ENCODE measurements at regions not wholly inside any gene's neighbourhood (a gene's known extent, or its start where the extent isn't known, plus 50 kb on each side); places are given as distances from the start of the nearest gene placed in this dataset.
A peak's percentile ranks its signal among the peaks of the same experiment; 100 is the strongest.

DNA sequence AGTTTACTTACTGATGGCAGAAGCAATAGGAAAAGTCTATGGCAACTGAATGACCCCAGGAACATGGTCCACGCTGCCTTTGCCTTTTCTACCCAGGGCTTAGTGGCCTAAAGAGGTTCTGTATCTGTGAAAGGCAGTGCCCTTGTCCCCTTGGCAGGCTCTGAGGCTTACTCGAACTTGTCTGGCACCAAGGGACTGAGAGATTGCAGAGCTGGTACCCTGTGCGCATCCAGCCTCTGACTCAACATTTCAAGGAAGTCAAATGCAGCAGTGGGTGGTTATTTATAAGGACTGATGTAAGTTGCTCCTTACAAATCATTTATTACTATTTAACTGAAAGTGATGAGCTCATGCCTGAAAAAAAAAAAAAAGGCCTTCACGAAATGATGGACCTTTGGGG is 299.9 kb upstream of the MYOCD start:
- Histone ChIP-seq H3K27ac (ENCODE audit: low read depth in 1 of 3, low read length in 2 of 3) (no peak overlapping the region), H3K27me3 (ENCODE audit: control insufficient read depth in 3 of 3, insufficient read depth in 3 of 3, low read length in 3 of 3) (no peaks in the 10 kb centered on the region), H3K4me1 (ENCODE audit: control insufficient read depth in 3 of 3, insufficient read depth in 2 of 3, low read depth in 1 of 3, low read length in 2 of 3) (peaks cover 0 to 3% (median 0%) of the 10 kb centered on the region in 3 donors), H3K36me3 (ENCODE audit: control insufficient read depth in 3 of 3, insufficient read depth in 2 of 3, low read depth in 1 of 3, low read length in 3 of 3) (no peaks in the 10 kb centered on the region), H3K9me3 (ENCODE audit: control insufficient read depth in 2 of 2, insufficient read depth in 1 of 2, low read depth in 1 of 2, low read length in 1 of 2) (no peaks in the 10 kb centered on the region), H3K4me3 (ENCODE audit: low read depth in 1 of 3, low read length in 3 of 3) (no peak overlapping the region)
- WGBS, 3 donors: 65 to 77% (median 73%) methylated on average over 4 of the region's 4 CpGs
- DNase-seq (no peak), FAIRE-seq (no peak)

DNA sequence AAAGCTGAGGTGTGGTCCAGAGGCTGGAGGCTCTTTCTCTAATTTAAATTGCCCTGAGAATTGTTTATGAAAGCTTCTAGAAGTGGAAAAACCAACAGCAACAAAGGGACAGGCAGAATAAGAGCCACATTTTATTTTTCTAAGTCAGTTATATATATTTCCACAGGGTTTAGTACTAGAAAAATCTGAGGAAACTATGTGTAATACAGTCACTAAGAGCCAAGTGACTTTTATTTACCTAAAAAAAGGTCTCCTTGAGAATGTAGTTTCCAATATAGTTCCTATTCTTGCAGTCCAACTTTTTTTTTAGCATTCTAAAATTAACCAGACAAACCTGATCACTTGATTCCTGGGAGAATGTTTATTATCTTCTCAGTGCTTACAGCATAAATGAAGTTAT is 296.6 kb upstream of the MYOCD start:
- no peak for FAIRE-seq
- Histone ChIP-seq H3K36me3 (ENCODE audit: control insufficient read depth in 3 of 3, insufficient read depth in 2 of 3, low read depth in 1 of 3, low read length in 3 of 3) (no peaks in the 10 kb centered on the region), H3K4me3 (ENCODE audit: low read depth in 1 of 3, low read length in 3 of 3) (no peak overlapping the region), H3K4me1 (ENCODE audit: control insufficient read depth in 3 of 3, insufficient read depth in 2 of 3, low read depth in 1 of 3, low read length in 2 of 3) (no peaks in the 10 kb centered on the region), H3K9me3 (ENCODE audit: control insufficient read depth in 2 of 2, insufficient read depth in 1 of 2, low read depth in 1 of 2, low read length in 1 of 2) (no peaks in the 10 kb centered on the region), H3K27ac (ENCODE audit: low read depth in 1 of 3, low read length in 2 of 3) (no peak overlapping the region), H3K27me3 (ENCODE audit: control insufficient read depth in 3 of 3, insufficient read depth in 3 of 3, low read length in 3 of 3) (no peaks in the 10 kb centered on the region)
- DNase-seq: no peak

GRCh38 chr17:12376276-12376675 is 289.4 kb upstream of the MYOCD start:
- no peaks in the 10 kb centered on the region for H3K36me3 ChIP-seq (ENCODE audit: control insufficient read depth in 3 of 3, insufficient read depth in 2 of 3, low read depth in 1 of 3, low read length in 3 of 3)
- no peak overlapping the region for H3K4me3 ChIP-seq (ENCODE audit: low read depth in 1 of 3, low read length in 3 of 3)
- H3K27ac ChIP-seq (ENCODE audit: low read depth in 1 of 3, low read length in 2 of 3): no peak overlapping the region
- FAIRE-seq (no peak), DNase-seq (no peak)
- H3K4me1 ChIP-seq (ENCODE audit: control insufficient read depth in 3 of 3, insufficient read depth in 2 of 3, low read depth in 1 of 3, low read length in 2 of 3): no peaks in the 10 kb centered on the region
- H3K27me3 ChIP-seq (ENCODE audit: control insufficient read depth in 3 of 3, insufficient read depth in 3 of 3, low read length in 3 of 3): no peaks in the 10 kb centered on the region
- WGBS, 3 donors: 66 to 80% (median 70%) methylated on average over 3 of the region's 3 CpGs
- no peaks in the 10 kb centered on the region for H3K9me3 ChIP-seq (ENCODE audit: control insufficient read depth in 2 of 2, insufficient read depth in 1 of 2, low read depth in 1 of 2, low read length in 1 of 2)

GRCh38 chr17:12386225-12386624 is 279.5 kb upstream of the MYOCD start:
- no peak overlapping the region for H3K27ac ChIP-seq (ENCODE audit: low read depth in 1 of 3, low read length in 2 of 3)
- no peak for FAIRE-seq
- WGBS, 3 donors: 58 to 68% (median 63%) methylated on average over 1 of the region's 1 CpG

DNA sequence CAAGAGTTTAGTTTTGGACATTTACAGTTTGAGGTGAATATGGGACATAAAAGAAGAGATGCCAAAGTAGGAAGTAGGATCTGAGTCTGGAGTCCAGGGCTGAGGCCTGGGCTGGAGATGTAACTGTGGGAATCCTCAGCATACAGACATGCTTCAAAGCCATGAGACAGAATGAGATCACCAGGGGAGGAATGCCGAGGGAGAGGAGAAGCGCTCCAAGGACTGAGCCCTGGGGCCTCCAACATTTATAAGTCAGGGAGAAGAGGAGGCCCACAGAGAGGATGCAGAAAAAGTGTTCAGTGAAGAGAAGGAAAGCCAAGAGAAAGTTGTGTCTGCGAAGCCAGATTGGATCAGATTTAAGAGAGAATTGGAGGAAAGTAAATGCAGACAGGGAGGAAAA is 277.5 kb upstream of the MYOCD start:
- H3K27ac ChIP-seq (ENCODE audit: low read depth in 1 of 3, low read length in 2 of 3): no peak overlapping the region
- no peaks in the 10 kb centered on the region for H3K4me1 ChIP-seq (ENCODE audit: control insufficient read depth in 3 of 3, insufficient read depth in 2 of 3, low read depth in 1 of 3, low read length in 2 of 3)
- 78 to 89% (median 87%) methylated on average over 3 of the region's 3 CpGs for WGBS, 3 donors
- FAIRE-seq (no peak), DNase-seq (no peak)
- H3K27me3 ChIP-seq (ENCODE audit: control insufficient read depth in 3 of 3, insufficient read depth in 3 of 3, low read length in 3 of 3): no peaks in the 10 kb centered on the region
- H3K4me3 ChIP-seq (ENCODE audit: low read depth in 1 of 3, low read length in 3 of 3): no peak overlapping the region
- no peaks in the 10 kb centered on the region for H3K9me3 ChIP-seq (ENCODE audit: control insufficient read depth in 2 of 2, insufficient read depth in 1 of 2, low read depth in 1 of 2, low read length in 1 of 2)
- no peaks in the 10 kb centered on the region for H3K36me3 ChIP-seq (ENCODE audit: control insufficient read depth in 3 of 3, insufficient read depth in 2 of 3, low read depth in 1 of 3, low read length in 3 of 3)

More at GRCh38 chr17:12386225-12386624, 279.5 kb upstream of the MYOCD start:
- Histone ChIP-seq H3K4me1 (ENCODE audit: control insufficient read depth in 3 of 3, insufficient read depth in 2 of 3, low read depth in 1 of 3, low read length in 2 of 3) (no peaks in the 10 kb centered on the region), H3K4me3 (ENCODE audit: low read depth in 1 of 3, low read length in 3 of 3) (no peak overlapping the region), H3K9me3 (ENCODE audit: control insufficient read depth in 2 of 2, insufficient read depth in 1 of 2, low read depth in 1 of 2, low read length in 1 of 2) (no peaks in the 10 kb centered on the region), H3K27me3 (ENCODE audit: control insufficient read depth in 3 of 3, insufficient read depth in 3 of 3, low read length in 3 of 3) (no peaks in the 10 kb centered on the region), H3K36me3 (ENCODE audit: control insufficient read depth in 3 of 3, insufficient read depth in 2 of 3, low read depth in 1 of 3, low read length in 3 of 3) (no peaks in the 10 kb centered on the region)
- no peak for DNase-seq

GRCh38 chr17:12389421-12389820 is 276.3 kb upstream of the MYOCD start:
- FAIRE-seq (no peak), DNase-seq (no peak)
- 86 to 92% (median 92%) methylated on average over 2 of the region's 2 CpGs for WGBS, 3 donors

GRCh38 chr17:12390631-12391030 is 275.1 kb upstream of the MYOCD start:
- DNase-seq (no peak), FAIRE-seq (no peak)
- no peaks in the 10 kb centered on the region for H3K27me3 ChIP-seq (ENCODE audit: control insufficient read depth in 3 of 3, insufficient read depth in 3 of 3, low read length in 3 of 3)
- H3K27ac ChIP-seq (ENCODE audit: low read depth in 1 of 3, low read length in 2 of 3): no peak overlapping the region
- WGBS, 3 donors: 82 to 88% (median 83%) methylated on average over 4 of the region's 4 CpGs
- H3K9me3 ChIP-seq (ENCODE audit: control insufficient read depth in 2 of 2, insufficient read depth in 1 of 2, low read depth in 1 of 2, low read length in 1 of 2): no peaks in the 10 kb centered on the region
- no peak overlapping the region for H3K4me3 ChIP-seq (ENCODE audit: low read depth in 1 of 3, low read length in 3 of 3)
- no peaks in the 10 kb centered on the region for H3K36me3 ChIP-seq (ENCODE audit: control insufficient read depth in 3 of 3, insufficient read depth in 2 of 3, low read depth in 1 of 3, low read length in 3 of 3)
- H3K4me1 ChIP-seq (ENCODE audit: control insufficient read depth in 3 of 3, insufficient read depth in 2 of 3, low read depth in 1 of 3, low read length in 2 of 3): no peaks in the 10 kb centered on the region

More at GRCh38 chr17:12389421-12389820, 276.3 kb upstream of the MYOCD start:
- Histone ChIP-seq H3K4me3 (ENCODE audit: low read depth in 1 of 3, low read length in 3 of 3) (no peak overlapping the region), H3K27ac (ENCODE audit: low read depth in 1 of 3, low read length in 2 of 3) (no peak overlapping the region), H3K9me3 (ENCODE audit: control insufficient read depth in 2 of 2, insufficient read depth in 1 of 2, low read depth in 1 of 2, low read length in 1 of 2) (no peaks in the 10 kb centered on the region), H3K4me1 (ENCODE audit: control insufficient read depth in 3 of 3, insufficient read depth in 2 of 3, low read depth in 1 of 3, low read length in 2 of 3) (no peaks in the 10 kb centered on the region), H3K36me3 (ENCODE audit: control insufficient read depth in 3 of 3, insufficient read depth in 2 of 3, low read depth in 1 of 3, low read length in 3 of 3) (no peaks in the 10 kb centered on the region), H3K27me3 (ENCODE audit: control insufficient read depth in 3 of 3, insufficient read depth in 3 of 3, low read length in 3 of 3) (no peaks in the 10 kb centered on the region)

DNA sequence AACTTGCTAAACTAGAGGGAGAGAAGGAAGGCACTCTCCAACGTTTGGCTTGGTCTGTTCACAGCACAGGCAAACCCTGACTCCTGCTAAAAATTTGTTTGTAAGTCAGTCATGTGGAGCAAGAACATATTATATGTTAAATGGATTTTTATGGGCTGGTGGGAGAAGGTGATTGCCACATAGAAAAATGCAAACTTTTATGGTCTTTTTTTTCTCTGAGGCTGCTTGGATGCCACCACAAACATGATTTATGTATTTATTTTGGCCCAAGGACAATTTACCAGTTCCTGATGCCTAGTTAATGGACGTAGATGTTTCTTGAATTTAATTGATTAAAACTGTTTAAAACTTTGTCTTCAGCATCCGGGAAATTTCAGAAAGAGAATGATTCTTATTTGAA is 274.2 kb upstream of the MYOCD start:
- Histone ChIP-seq H3K36me3 (ENCODE audit: control insufficient read depth in 3 of 3, insufficient read depth in 2 of 3, low read depth in 1 of 3, low read length in 3 of 3) (no peaks in the 10 kb centered on the region), H3K27ac (ENCODE audit: low read depth in 1 of 3, low read length in 2 of 3) (no peak overlapping the region), H3K27me3 (ENCODE audit: control insufficient read depth in 3 of 3, insufficient read depth in 3 of 3, low read length in 3 of 3) (no peaks in the 10 kb centered on the region), H3K9me3 (ENCODE audit: control insufficient read depth in 2 of 2, insufficient read depth in 1 of 2, low read depth in 1 of 2, low read length in 1 of 2) (no peaks in the 10 kb centered on the region), H3K4me1 (ENCODE audit: control insufficient read depth in 3 of 3, insufficient read depth in 2 of 3, low read depth in 1 of 3, low read length in 2 of 3) (no peaks in the 10 kb centered on the region), H3K4me3 (ENCODE audit: low read depth in 1 of 3, low read length in 3 of 3) (no peak overlapping the region)
- FAIRE-seq: no peak
- DNase-seq: no peak
- WGBS, 3 donors: 34 to 49% (median 34%) methylated on average over 3 of the region's 3 CpGs

- Histone ChIP-seq H3K4me1 (ENCODE audit: control insufficient read depth in 3 of 3, insufficient read depth in 2 of 3, low read depth in 1 of 3, low read length in 2 of 3) (no peaks in the 10 kb centered on the region), H3K36me3 (ENCODE audit: control insufficient read depth in 3 of 3, insufficient read depth in 2 of 3, low read depth in 1 of 3, low read length in 3 of 3) (no peaks in the 10 kb centered on the region), H3K27ac (ENCODE audit: low read depth in 1 of 3, low read length in 2 of 3) (no peak overlapping the region), H3K4me3 (ENCODE audit: low read depth in 1 of 3, low read length in 3 of 3) (no peak overlapping the region), H3K9me3 (ENCODE audit: control insufficient read depth in 2 of 2, insufficient read depth in 1 of 2, low read depth in 1 of 2, low read length in 1 of 2) (no peaks in the 10 kb centered on the region), H3K27me3 (ENCODE audit: control insufficient read depth in 3 of 3, insufficient read depth in 3 of 3, low read length in 3 of 3) (no peaks in the 10 kb centered on the region)
- FAIRE-seq (no peak), DNase-seq (peak in 1 of 2 donors; percentile 13)
- WGBS, 3 donors: 43 to 63% (median 44%) methylated on average over 5 of the region's 5 CpGs
Measured at GRCh38 chr17:12395733-12396354, 269.8 kb upstream of the MYOCD start.
